ENCODE measurements at regions not wholly inside any gene's neighbourhood (a gene's known extent, or its start where the extent isn't known, plus 50 kb on each side); places are given as distances from the start of the nearest gene placed in this dataset.

- TF ChIP-seq, protein P1, sequence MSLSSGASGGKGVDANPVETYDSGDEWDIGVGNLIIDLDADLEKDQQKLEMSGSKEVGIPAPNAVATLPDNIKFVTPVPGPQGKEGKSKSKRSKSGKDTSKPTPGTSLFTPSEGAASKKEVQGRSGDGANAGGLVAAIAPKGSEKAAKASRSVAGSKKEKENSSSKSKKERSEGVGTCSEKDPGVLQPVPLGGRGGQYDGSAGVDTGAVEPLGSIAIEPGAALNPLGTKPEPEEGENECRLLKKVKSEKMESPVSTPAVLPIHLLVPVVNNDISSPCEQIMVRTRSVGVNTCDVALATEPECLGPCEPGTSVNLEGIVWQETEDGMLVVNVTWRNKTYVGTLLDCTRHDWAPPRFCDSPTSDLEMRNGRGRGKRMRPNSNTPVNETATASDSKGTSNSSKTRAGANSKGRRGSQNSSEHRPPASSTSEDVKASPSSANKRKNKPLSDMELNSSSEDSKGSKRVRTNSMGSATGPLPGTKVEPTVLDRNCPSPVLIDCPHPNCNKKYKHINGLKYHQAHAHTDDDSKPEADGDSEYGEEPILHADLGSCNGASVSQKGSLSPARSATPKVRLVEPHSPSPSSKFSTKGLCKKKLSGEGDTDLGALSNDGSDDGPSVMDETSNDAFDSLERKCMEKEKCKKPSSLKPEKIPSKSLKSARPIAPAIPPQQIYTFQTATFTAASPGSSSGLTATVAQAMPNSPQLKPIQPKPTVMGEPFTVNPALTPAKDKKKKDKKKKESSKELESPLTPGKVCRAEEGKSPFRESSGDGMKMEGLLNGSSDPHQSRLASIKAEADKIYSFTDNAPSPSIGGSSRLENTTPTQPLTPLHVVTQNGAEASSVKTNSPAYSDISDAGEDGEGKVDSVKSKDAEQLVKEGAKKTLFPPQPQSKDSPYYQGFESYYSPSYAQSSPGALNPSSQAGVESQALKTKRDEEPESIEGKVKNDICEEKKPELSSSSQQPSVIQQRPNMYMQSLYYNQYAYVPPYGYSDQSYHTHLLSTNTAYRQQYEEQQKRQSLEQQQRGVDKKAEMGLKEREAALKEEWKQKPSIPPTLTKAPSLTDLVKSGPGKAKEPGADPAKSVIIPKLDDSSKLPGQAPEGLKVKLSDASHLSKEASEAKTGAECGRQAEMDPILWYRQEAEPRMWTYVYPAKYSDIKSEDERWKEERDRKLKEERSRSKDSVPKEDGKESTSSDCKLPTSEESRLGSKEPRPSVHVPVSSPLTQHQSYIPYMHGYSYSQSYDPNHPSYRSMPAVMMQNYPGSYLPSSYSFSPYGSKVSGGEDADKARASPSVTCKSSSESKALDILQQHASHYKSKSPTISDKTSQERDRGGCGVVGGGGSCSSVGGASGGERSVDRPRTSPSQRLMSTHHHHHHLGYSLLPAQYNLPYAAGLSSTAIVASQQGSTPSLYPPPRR (CRISPR knock-in tag; IDR thresholded peaks at IDR 0.05; ENCODE audit: borderline replicate concordance), result no peak
- TF ChIP-seq EHMT2 (IDR thresholded peaks at IDR 0.05) (no peak), ZNF165 (CRISPR knock-in tag; IDR thresholded peaks at IDR 0.05; ENCODE audit: borderline replicate concordance) (no peak), RNF2 (IDR thresholded peaks at IDR 0.05) (no peak)
These were observed 191.0 kb upstream of the CCDC150 start (continued) for GRCh38 chr2:196448407-196449079.

GRCh38 chr2:196449083-196449482, 190.4 kb upstream of the CCDC150 start:
- no peaks in the 10 kb centered on the region for H3K36me3 ChIP-seq (ENCODE audit: control insufficient read depth, insufficient read depth, low read length)
- H3K27ac ChIP-seq (ENCODE audit: extremely low read depth, low read depth, low read length), result no peak overlapping the region
- no peak overlapping the region for H3K9ac ChIP-seq (ENCODE audit: insufficient read depth in 1 of 2, low read depth in 2 of 2, low read length in 2 of 2)
- H3K4me2 ChIP-seq (ENCODE audit: insufficient read depth, low read length), result no peak overlapping the region
- intact Hi-C loops (cut with micrococcal nuclease), result no loop called here
- no peak for DNase-seq (ENCODE audit: extremely low read depth in 1 of 4, low spot score in 3 of 4)
- ChIA-PET CTCF (ENCODE audit: low intra/inter-chr PET ratio) (no interaction called here), POLR2A (no interaction called here)
- no peak overlapping the region for H3K4me3 ChIP-seq
- H3K79me2 ChIP-seq (ENCODE audit: control insufficient read depth, insufficient read depth, low read length), result no peaks in the 10 kb centered on the region
- no peaks in the 10 kb centered on the region for H4K20me1 ChIP-seq (replicated peaks; ENCODE audit: control insufficient read depth, insufficient read depth, low read length)
- H3K27me3 ChIP-seq (ENCODE audit: control insufficient read depth in 2 of 2, insufficient read depth in 2 of 2, low read length in 2 of 2), result no peaks in the 10 kb centered on the region
- no peaks in the 10 kb centered on the region for H3K9me3 ChIP-seq (replicated peaks; ENCODE audit: control insufficient read depth, insufficient read depth, low read depth, low read length)
- no peaks in the 10 kb centered on the region for H3K9me1 ChIP-seq (ENCODE audit: control insufficient read depth, insufficient read depth, low read length)
- no peak overlapping the region for H2AFZ ChIP-seq (ENCODE audit: low read depth, low read length)
- no peak for ATAC-seq
- WGBS (ENCODE audit: insufficient coverage, low coverage, missing lambda C conversion rate), result 0% methylated on average over 1 of the region's 1 CpG
- no peak for FAIRE-seq
- H3K4me1 ChIP-seq (replicated peaks in 1 of 2; ENCODE audit: control insufficient read depth in 2 of 2, insufficient read depth in 2 of 2, low read length in 2 of 2), result no peaks in the 10 kb centered on the region
- in situ Hi-C loops (cut with MboI), result no loop called here
- BruUV-seq (replicated peaks), result no TSS peak
- no peak for TF ChIP-seq MYC (IDR thresholded peaks at IDR 0.05; ENCODE audit: low read depth, low read length)
- no peak for TF ChIP-seq MYC (CRISPR knock-in tag; IDR thresholded peaks at IDR 0.05; ENCODE audit: borderline replicate concordance, low read depth)
- TF ChIP-seq SIN3A (IDR thresholded peaks at IDR 0.05; ENCODE audit: borderline replicate concordance in 2 of 2, control insufficient read depth in 1 of 2, low read depth in 2 of 2, low read length in 2 of 2), result no peak
- TF ChIP-seq ZNF224 (CRISPR knock-in tag; IDR thresholded peaks at IDR 0.05), result no peak
- no peak for TF ChIP-seq RBFOX2 (IDR thresholded peaks at IDR 0.05; ENCODE audit: low read depth, low read length)
- TF ChIP-seq MAFF (IDR thresholded peaks at IDR 0.05; ENCODE audit: low read length), result no peak
- TF ChIP-seq, protein P2, sequence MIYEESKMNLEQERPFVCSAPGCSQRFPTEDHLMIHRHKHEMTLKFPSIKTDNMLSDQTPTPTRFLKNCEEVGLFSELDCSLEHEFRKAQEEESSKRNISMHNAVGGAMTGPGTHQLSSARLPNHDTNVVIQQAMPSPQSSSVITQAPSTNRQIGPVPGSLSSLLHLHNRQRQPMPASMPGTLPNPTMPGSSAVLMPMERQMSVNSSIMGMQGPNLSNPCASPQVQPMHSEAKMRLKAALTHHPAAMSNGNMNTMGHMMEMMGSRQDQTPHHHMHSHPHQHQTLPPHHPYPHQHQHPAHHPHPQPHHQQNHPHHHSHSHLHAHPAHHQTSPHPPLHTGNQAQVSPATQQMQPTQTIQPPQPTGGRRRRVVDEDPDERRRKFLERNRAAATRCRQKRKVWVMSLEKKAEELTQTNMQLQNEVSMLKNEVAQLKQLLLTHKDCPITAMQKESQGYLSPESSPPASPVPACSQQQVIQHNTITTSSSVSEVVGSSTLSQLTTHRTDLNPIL (CRISPR knock-in tag; IDR thresholded peaks at IDR 0.05), result no peak
- TF ChIP-seq, protein P3, sequence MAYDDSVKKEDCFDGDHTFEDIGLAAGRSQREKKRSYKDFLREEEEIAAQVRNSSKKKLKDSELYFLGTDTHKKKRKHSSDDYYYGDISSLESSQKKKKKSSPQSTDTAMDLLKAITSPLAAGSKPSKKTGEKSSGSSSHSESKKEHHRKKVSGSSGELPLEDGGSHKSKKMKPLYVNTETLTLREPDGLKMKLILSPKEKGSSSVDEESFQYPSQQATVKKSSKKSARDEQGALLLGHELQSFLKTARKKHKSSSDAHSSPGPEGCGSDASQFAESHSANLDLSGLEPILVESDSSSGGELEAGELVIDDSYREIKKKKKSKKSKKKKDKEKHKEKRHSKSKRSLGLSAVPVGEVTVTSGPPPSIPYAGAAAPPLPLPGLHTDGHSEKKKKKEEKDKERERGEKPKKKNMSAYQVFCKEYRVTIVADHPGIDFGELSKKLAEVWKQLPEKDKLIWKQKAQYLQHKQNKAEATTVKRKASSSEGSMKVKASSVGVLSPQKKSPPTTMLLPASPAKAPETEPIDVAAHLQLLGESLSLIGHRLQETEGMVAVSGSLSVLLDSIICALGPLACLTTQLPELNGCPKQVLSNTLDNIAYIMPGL (CRISPR knock-in tag; IDR thresholded peaks at IDR 0.05), result no peak
- no peak for TF ChIP-seq SMARCC2 (IDR thresholded peaks at IDR 0.05; ENCODE audit: low read depth)
- no peak for TF ChIP-seq MXI1 (IDR thresholded peaks at IDR 0.05; ENCODE audit: low read depth, low read length)
